ENCODE measurements at regions not wholly inside any gene's neighbourhood (a gene's known extent, or its start where the extent isn't known, plus 50 kb on each side); places are given as distances from the start of the nearest gene placed in this dataset.

GRCh38 chr5:77925503-77925902, 149.4 kb upstream of the TBCA start:
- no peak for ATAC-seq
- TF ChIP-seq PPARA (CRISPR knock-in tag; IDR thresholded peaks at IDR 0.05; ENCODE audit: borderline replicate concordance) (no peak), CSRNP3 (CRISPR knock-in tag; IDR thresholded peaks at IDR 0.05) (no peak), ZNF565 (CRISPR knock-in tag; conservative IDR thresholded peaks at IDR 0.05; ENCODE audit: low read depth) (no peak), ZFP3 (CRISPR knock-in tag; IDR thresholded peaks at IDR 0.05) (no peak), ZC3H10 (CRISPR knock-in tag; IDR thresholded peaks at IDR 0.05) (no peak), POU6F1 (CRISPR knock-in tag; IDR thresholded peaks at IDR 0.05; ENCODE audit: borderline replicate concordance, low read depth) (no peak), GLIS3 (CRISPR knock-in tag; IDR thresholded peaks at IDR 0.05) (no peak), PATZ1 (CRISPR knock-in tag; IDR thresholded peaks at IDR 0.05; ENCODE audit: borderline replicate concordance) (no peak), TOX (CRISPR knock-in tag; IDR thresholded peaks at IDR 0.05; ENCODE audit: borderline replicate concordance) (no peak), CREB5 (CRISPR knock-in tag; IDR thresholded peaks at IDR 0.05; ENCODE audit: low read depth) (no peak)

GRCh38 chr5:77924081-77924480, 147.9 kb upstream of the TBCA start:
- no peak for ATAC-seq

More at GRCh38 chr5:77924081-77924480, 147.9 kb upstream of the TBCA start:
- TF ChIP-seq TCF4 (CRISPR knock-in tag; IDR thresholded peaks at IDR 0.05; ENCODE audit: borderline replicate concordance): no peak
- TF ChIP-seq CSDC2 (CRISPR knock-in tag; IDR thresholded peaks at IDR 0.05): no peak
- no peak for TF ChIP-seq PATZ1 (CRISPR knock-in tag; IDR thresholded peaks at IDR 0.05; ENCODE audit: borderline replicate concordance)
- no peak for TF ChIP-seq ZNF565 (CRISPR knock-in tag; conservative IDR thresholded peaks at IDR 0.05; ENCODE audit: low read depth)
- TF ChIP-seq GLIS3 (CRISPR knock-in tag; IDR thresholded peaks at IDR 0.05): no peak
- no peak for TF ChIP-seq OSR1 (CRISPR knock-in tag; IDR thresholded peaks at IDR 0.05)
- TF ChIP-seq ISL1 (CRISPR knock-in tag; IDR thresholded peaks at IDR 0.05): no peak
- TF ChIP-seq ESRRG (CRISPR knock-in tag; IDR thresholded peaks at IDR 0.05): no peak
- no peak for TF ChIP-seq ARNTL (CRISPR knock-in tag; IDR thresholded peaks at IDR 0.05; ENCODE audit: borderline replicate concordance, low read depth)
- TF ChIP-seq ZNF70 (CRISPR knock-in tag; IDR thresholded peaks at IDR 0.05): no peak
- TF ChIP-seq TSHZ2 (CRISPR knock-in tag; IDR thresholded peaks at IDR 0.05): no peak
- no peak for TF ChIP-seq CSRNP3 (CRISPR knock-in tag; IDR thresholded peaks at IDR 0.05)
- TF ChIP-seq CREB5 (CRISPR knock-in tag; IDR thresholded peaks at IDR 0.05; ENCODE audit: low read depth): no peak
- TF ChIP-seq POU6F1 (CRISPR knock-in tag; IDR thresholded peaks at IDR 0.05; ENCODE audit: borderline replicate concordance, low read depth): no peak
